ENCODE measurements at regions not wholly inside any gene's neighbourhood (a gene's known extent, or its start where the extent isn't known, plus 50 kb on each side); places are given as distances from the start of the nearest gene placed in this dataset.

DNA sequence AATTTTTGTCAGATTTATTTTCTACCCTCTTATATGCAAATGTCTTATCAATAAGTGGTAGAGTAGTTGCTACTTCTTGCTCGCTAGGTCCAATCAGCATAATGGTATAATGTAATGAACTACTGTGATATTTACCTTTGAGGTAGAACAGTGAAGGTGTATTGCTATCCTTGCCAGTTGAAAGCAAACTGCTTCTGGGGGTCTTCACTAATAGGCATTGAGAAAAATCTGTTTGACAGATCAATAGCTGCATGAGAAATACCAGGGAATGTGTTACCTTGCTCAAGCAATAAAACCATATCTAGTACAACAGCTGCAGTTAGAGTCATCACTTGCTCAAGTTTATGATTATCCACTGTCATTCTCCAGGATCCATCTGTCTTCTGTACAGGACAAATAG, 50.1 kb upstream of the EFEMP1 start:
- Histone ChIP-seq H3K27ac (no peak overlapping the region), H3K36me3 (no peaks in the 10 kb centered on the region), H3K4me1 (no peaks in the 10 kb centered on the region), H3K9me3 (peaks cover 0 to 4% (median 0%) of the 10 kb centered on the region in 11 donors), H3K4me3 (no peak overlapping the region), H3K27me3 (peaks cover 0 to 4% (median 0%) of the 10 kb centered on the region in 7 donors)
- ATAC-seq (no peak), DNase-seq (no peak)
- TF ChIP-seq, protein P1, sequence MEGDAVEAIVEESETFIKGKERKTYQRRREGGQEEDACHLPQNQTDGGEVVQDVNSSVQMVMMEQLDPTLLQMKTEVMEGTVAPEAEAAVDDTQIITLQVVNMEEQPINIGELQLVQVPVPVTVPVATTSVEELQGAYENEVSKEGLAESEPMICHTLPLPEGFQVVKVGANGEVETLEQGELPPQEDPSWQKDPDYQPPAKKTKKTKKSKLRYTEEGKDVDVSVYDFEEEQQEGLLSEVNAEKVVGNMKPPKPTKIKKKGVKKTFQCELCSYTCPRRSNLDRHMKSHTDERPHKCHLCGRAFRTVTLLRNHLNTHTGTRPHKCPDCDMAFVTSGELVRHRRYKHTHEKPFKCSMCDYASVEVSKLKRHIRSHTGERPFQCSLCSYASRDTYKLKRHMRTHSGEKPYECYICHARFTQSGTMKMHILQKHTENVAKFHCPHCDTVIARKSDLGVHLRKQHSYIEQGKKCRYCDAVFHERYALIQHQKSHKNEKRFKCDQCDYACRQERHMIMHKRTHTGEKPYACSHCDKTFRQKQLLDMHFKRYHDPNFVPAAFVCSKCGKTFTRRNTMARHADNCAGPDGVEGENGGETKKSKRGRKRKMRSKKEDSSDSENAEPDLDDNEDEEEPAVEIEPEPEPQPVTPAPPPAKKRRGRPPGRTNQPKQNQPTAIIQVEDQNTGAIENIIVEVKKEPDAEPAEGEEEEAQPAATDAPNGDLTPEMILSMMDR (IDR thresholded peaks at IDR 0.05) = no peak
- intact Hi-C loops (cut with DNase I) = loop anchor here in 2 of 10 donors (2.0 to 5.0 kb wide), 2 partner anchors 13 to 34 kb away; no protein-coding TSS in a partner anchor
- 97 to 99% methylated on average over 1 of the region's 1 CpG for WGBS, 2 donors

DNA sequence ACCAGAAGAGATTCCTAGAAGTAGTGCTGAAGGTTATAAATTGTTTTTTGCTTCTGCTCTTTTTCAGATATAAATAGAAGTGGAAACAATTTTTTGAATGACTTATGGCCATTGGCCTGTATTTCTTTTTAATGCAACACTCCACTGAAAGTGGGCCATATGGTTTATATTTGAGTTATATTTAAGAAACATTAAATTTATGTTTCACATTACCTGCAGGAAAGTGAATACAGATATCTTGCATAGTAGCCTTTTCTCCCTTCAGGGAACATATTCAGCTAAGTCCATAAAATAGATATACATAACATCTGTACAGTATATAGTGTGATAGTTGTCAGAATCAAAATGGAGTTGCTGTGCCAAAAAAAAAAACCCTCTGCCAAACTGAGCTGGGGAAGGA, 53.1 kb upstream of the EFEMP1 start:
- DNase-seq (no peak), ATAC-seq (no peak)
- Histone ChIP-seq H3K4me1 (no peaks in the 10 kb centered on the region), H3K27me3 (peaks cover 0 to 4% (median 0%) of the 10 kb centered on the region in 7 donors), H3K27ac (no peak overlapping the region), H3K36me3 (no peaks in the 10 kb centered on the region), H3K9me3 (peaks cover 0 to 19% (median 3%) of the 10 kb centered on the region in 11 donors), H3K4me3 (no peak overlapping the region)
- TF ChIP-seq, protein P1 (IDR thresholded peaks at IDR 0.05) = no peak
- intact Hi-C loops (cut with DNase I) = no loop called here

DNA sequence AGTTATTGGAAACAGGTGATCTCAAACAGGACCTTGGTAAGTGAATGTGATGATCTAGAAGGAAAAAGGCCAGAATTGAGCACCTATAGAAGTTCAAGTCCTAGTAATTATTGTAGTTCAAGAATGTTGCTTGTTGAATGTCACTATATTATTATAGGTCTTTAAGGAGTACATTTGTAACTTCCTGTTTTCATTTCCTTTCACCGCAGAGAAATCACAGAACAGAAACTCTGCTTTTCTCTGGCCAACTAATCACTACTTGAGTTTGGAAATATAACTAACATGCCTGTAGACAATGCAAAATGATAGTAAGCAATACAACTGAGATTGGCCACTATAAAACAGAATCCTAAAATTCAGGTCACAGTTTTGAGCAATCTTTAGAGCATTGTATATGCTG, 61.8 kb upstream of the EFEMP1 start:
- H3K4me3 ChIP-seq = no peak overlapping the region
- H3K4me1 ChIP-seq = no peaks in the 10 kb centered on the region
- no peak overlapping the region for H3K27ac ChIP-seq
- ATAC-seq = no peak
- no peaks in the 10 kb centered on the region for H3K36me3 ChIP-seq
- intact Hi-C loops (cut with DNase I) = no loop called here
- TF ChIP-seq, protein P1 (IDR thresholded peaks at IDR 0.05) = no peak
- no peaks in the 10 kb centered on the region for H3K9me3 ChIP-seq
- DNase-seq = no peak
- no peaks in the 10 kb centered on the region for H3K27me3 ChIP-seq
- 45% methylated on average over 1 of the region's 1 CpG for WGBS, 2 donors

DNA sequence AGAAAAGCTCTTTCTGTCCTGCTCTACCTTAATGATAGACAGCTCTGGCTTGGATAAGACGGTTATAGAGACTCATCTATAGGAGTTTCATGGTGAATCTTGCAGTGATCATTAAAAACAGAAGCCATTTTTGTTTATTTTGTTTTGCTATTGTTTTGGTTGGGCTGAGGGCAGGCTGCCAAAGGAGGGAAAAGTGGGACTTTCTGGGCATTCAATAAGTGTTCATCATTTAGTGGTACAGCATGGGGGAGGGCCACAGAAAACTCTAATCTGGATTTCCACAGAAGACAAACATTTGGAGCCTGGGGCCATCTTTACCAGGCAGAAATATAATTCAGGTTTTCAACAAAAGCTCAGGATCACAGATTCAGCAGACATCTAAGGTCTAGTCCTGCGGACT, 62.4 kb upstream of the EFEMP1 start:
- 87 to 97% methylated on average over 2 of the region's 2 CpGs for WGBS, 2 donors
- intact Hi-C loops (cut with DNase I) = loop anchor here in 1 of 10 donors (2.0 kb wide), 1 partner anchor 13 kb away; no protein-coding TSS in a partner anchor
- ATAC-seq (no peak), DNase-seq (no peak)
- no peak overlapping the region for H3K4me3 ChIP-seq
- no peaks in the 10 kb centered on the region for H3K9me3 ChIP-seq
- no peaks in the 10 kb centered on the region for H3K27me3 ChIP-seq
- TF ChIP-seq, protein P1 (IDR thresholded peaks at IDR 0.05) = no peak
- H3K36me3 ChIP-seq = no peaks in the 10 kb centered on the region
- no peaks in the 10 kb centered on the region for H3K4me1 ChIP-seq
- H3K27ac ChIP-seq = no peak overlapping the region

All from heart right ventricle (tissue), 16 donors.